NCI-H128 (cell line): ENCODE measurements at regions not wholly inside any gene's neighbourhood (a gene's known extent, or its start where the extent isn't known, plus 50 kb on each side); places are given as distances from the start of the nearest gene placed in this dataset.

Experiments
- DNase-seq: peaks from one replicate; lab custom pipeline; 2025; ENCODE audit not compliant: unreplicated experiment; lab: John Stamatoyannopoulos, UW

- peak; percentile 73 for DNase-seq
Measured at GRCh38 chr14:95442633-95443021, 73.8 kb downstream of the SYNE3 start.

GRCh38 chr14:95442016-95442632 is 74.3 kb downstream of the SYNE3 start:
- no peak for DNase-seq

- no peak for DNase-seq
Measured at GRCh38 chr14:95440951-95441350, 75.5 kb downstream of the SYNE3 start.

GRCh38 chr14:95440496-95440895 is 76.0 kb downstream of the SYNE3 start:
- no peak for DNase-seq

- DNase-seq = no peak
Measured at GRCh38 chr14:95439881-95440280, 76.6 kb downstream of the SYNE3 start.

- DNase-seq = no peak
Measured at GRCh38 chr14:95437715-95438114, 78.7 kb downstream of the SYNE3 start.

- no peak for DNase-seq
Measured at GRCh38 chr14:95436354-95436753, 80.1 kb downstream of the SYNE3 start.

GRCh38 chr14:95434121-95434520 is 82.3 kb downstream of the SYNE3 start:
- no peak for DNase-seq

GRCh38 chr14:95433094-95433478 is 83.4 kb downstream of the SYNE3 start:
- no peak for DNase-seq

GRCh38 chr14:95432144-95433093 is 84.0 kb downstream of the SYNE3 start:
- DNase-seq = no peak

- DNase-seq = no peak
Measured at GRCh38 chr14:95431199-95432143, 85.0 kb downstream of the SYNE3 start.

- DNase-seq = no peak
Measured at GRCh38 chr14:95428557-95428956, 87.9 kb downstream of the SYNE3 start.

- no peak for DNase-seq
Measured at GRCh38 chr14:95426116-95426475, 90.4 kb downstream of the SYNE3 start.

GRCh38 chr14:95425369-95426115 is 90.9 kb downstream of the SYNE3 start:
- no peak for DNase-seq

GRCh38 chr14:95424529-95424928 is 91.9 kb downstream of the SYNE3 start:
- DNase-seq = no peak

GRCh38 chr14:95421741-95422140 is 94.7 kb downstream of the SYNE3 start:
- no peak for DNase-seq

GRCh38 chr14:95420060-95420459 is 96.4 kb downstream of the SYNE3 start:
- no peak for DNase-seq

GRCh38 chr14:95419569-95419968 is 96.9 kb downstream of the SYNE3 start:
- no peak for DNase-seq

- no peak for DNase-seq
Measured at GRCh38 chr14:95418858-95419257, 97.6 kb downstream of the SYNE3 start.

- no peak for DNase-seq
Measured at GRCh38 chr14:95417492-95417891, 97.8 kb upstream of the CLMN start.

GRCh38 chr14:95415993-95416392 is 96.3 kb upstream of the CLMN start:
- DNase-seq = no peak
